ENCODE measurements at regions not wholly inside any gene's neighbourhood (a gene's known extent, or its start where the extent isn't known, plus 50 kb on each side); places are given as distances from the start of the nearest gene placed in this dataset.

DNA sequence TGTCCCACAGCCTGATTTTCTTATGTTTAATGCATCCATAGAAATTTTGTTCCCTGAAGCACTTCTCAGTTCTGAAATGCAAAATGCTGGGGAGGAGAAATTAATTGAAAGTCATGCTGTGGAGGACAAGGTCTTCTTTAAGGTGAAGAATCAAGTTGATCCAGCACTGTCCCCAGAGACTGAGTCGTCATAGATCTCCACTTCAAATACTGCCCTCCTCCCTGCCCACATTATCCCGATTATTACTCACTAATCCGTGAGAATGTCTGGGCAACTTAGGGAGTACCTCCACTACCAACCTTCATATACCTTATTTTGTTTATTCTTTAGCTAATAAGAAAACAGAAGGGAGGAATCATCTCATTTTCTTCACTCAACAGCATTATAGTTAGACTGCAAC lies 70.0 kb upstream of the FMN2 start:
- TF ChIP-seq, protein P1, sequence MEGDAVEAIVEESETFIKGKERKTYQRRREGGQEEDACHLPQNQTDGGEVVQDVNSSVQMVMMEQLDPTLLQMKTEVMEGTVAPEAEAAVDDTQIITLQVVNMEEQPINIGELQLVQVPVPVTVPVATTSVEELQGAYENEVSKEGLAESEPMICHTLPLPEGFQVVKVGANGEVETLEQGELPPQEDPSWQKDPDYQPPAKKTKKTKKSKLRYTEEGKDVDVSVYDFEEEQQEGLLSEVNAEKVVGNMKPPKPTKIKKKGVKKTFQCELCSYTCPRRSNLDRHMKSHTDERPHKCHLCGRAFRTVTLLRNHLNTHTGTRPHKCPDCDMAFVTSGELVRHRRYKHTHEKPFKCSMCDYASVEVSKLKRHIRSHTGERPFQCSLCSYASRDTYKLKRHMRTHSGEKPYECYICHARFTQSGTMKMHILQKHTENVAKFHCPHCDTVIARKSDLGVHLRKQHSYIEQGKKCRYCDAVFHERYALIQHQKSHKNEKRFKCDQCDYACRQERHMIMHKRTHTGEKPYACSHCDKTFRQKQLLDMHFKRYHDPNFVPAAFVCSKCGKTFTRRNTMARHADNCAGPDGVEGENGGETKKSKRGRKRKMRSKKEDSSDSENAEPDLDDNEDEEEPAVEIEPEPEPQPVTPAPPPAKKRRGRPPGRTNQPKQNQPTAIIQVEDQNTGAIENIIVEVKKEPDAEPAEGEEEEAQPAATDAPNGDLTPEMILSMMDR (IDR thresholded peaks at IDR 0.05): no peak
- TF ChIP-seq POLR2A (IDR thresholded peaks at IDR 0.05) (no peak), POLR2AphosphoS5 (IDR thresholded peaks at IDR 0.05) (no peak)
